Renal cortical epithelial cell (primary cell): ENCODE measurements at regions not wholly inside any gene's neighbourhood (a gene's known extent, or its start where the extent isn't known, plus 50 kb on each side); places are given as distances from the start of the nearest gene placed in this dataset.

Experiments used
- DNase-seq: peaks from one replicate; pipeline ENCODE4 v3.0.0-alpha.2; 2011; ENCODE audit warnings: low read depth

DNA sequence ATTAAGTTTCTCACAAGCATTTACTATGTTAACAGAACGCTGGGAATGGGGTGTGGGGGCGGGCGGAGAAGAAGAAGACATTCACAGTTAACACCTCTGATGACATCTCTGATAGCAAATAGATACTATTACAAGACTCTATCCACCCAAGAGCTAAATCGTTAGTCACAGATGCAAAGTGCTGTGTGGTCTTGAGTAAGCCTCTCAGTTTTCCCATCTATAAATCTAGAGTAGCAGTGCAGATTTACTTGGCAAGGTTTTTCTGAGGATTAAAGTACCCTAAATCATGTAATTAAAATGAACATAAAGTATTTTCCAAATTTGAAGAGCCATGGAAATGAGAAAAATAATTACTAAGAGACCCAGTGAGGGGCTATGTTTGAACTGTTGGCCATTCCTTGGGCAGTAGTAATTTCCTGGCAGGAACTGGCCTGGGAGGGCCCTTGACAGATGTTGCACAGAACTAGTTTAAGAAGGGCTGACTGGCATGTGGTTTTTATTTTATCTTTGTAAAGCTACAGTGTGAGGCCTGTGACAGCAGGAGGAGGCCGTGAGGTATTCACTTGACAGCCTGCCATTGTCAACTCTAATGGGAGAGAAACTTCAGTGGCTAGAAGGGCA lies 58.7 kb upstream of the APOBEC4 start:
- DNase-seq: no peak

DNA sequence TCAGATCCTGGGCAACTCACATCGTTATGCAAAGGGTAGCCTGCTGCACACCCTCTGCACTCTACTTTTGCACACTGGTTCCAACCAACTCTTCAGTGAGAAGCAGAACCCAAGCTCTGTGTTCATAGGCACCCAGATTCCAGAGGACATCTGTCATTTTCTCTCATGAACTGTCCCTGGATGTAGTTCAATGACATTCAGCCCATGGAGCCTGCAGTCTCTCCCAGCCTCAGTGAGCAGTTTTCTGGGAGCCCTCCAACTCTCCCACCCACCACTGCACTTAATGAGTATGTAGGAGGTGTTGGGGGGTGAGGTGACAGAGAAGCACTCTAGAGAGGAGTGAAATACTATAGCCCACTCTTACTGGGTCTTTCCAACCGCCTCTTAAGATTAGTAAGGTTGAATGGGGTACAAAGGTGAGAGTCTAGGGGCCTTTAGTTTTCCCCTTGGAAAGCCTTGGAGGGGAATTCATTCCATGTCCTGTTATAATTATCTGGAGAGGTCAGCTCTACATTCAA lies 58.1 kb upstream of the APOBEC4 start:
- no peak for DNase-seq

DNA sequence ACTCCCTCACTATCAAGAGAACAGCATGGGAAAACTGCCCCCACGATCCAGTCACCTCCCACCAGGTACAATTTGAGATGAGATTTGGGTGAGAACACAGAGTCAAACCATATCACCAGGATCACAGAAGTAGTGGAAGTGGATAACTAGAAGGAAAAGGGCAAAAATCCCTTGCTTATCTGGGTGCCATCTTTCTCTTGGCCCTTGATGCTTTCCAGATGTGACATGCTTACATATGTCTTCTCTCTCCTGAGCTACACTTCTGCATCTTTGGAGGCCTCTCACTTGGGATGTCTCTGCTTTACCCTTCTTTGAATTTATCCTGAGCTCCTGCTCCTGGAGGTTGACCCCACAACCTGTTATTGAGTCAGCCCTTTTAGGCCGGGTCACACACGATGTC lies 57.6 kb upstream of the APOBEC4 start:
- DNase-seq: no peak

DNA sequence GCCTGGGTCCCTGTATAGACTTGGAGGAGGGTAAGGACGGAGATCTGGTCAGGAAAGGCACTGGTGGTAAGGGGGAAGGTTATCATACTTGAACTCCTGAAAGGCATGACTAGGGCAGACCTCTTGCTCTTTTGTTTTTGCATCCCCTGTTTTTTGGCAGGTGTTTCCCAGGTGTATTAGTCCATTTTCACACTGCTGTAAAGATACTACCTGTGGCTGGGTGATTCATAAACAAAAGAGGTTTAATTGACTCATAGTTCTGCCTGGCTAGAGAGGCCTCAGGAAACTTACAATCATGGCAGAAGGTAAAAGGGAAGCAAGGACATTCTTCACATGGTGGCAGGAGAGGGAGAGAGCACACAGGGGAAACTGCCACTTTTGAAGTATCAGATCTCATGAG lies 57.2 kb upstream of the APOBEC4 start:
- DNase-seq: no peak

DNA sequence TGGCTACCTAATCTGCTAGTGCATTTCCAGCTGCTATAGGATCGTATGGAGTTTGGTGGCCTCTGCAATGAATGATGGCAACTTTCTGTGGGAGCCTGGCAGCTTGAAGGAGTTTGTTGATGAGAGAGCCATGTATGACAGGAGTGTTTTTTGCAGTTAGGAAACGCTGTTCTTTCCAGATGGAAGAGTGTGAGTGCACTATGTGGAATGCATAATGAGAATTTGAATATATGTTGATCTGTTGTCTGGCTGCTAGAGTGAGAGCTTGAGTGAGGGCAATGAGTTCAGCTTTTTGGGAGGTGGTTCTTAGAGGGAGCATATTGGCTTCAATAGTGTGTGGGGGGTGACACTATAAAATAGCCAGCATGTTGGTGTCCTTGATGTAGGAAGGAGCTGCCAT lies 51.0 kb upstream of the APOBEC4 start:
- no peak for DNase-seq
